ENCODE measurements at regions not wholly inside any gene's neighbourhood (a gene's known extent, or its start where the extent isn't known, plus 50 kb on each side); places are given as distances from the start of the nearest gene placed in this dataset.

DNA sequence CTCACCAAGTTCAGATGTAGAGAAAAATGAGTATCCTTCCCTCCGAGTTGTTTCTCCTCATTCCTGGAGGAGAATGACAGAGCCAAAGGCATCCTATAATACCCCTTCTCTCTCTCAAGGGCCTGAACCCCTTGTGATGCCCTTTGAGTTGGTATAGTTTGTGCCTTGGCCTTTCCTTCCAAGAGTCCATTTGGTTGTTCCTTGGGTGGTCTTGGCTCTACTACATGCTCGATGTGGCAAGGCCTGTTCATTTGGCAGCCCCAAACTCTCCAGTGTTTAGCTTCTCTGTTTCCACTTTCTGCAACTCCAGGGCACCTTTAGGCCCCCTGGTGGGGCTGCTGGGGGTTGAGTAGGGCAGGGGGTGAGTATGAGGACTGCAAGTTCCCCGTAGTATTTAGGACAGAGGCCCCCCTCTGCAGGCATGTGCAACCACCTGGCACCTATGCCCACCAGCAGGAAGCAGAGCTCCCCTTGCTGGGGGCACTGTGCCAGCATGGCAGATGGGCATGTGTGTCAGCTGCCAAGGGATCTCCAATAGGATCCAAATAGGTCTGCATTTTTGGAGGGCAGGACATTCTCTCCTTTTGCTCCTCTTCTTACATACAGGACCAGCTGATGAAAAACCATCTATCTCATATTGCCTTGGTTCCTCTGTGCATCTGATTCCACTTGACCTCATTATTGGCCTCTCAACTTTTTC is 217.2 kb upstream of the CADM1 start:
- H3K4me3 ChIP-seq (ENCODE audit: control insufficient read depth, low read depth, low read length), result no peak overlapping the region
- DNase-seq (ENCODE audit: low read depth), result no peak
- TF ChIP-seq, protein P1, sequence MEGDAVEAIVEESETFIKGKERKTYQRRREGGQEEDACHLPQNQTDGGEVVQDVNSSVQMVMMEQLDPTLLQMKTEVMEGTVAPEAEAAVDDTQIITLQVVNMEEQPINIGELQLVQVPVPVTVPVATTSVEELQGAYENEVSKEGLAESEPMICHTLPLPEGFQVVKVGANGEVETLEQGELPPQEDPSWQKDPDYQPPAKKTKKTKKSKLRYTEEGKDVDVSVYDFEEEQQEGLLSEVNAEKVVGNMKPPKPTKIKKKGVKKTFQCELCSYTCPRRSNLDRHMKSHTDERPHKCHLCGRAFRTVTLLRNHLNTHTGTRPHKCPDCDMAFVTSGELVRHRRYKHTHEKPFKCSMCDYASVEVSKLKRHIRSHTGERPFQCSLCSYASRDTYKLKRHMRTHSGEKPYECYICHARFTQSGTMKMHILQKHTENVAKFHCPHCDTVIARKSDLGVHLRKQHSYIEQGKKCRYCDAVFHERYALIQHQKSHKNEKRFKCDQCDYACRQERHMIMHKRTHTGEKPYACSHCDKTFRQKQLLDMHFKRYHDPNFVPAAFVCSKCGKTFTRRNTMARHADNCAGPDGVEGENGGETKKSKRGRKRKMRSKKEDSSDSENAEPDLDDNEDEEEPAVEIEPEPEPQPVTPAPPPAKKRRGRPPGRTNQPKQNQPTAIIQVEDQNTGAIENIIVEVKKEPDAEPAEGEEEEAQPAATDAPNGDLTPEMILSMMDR (IDR thresholded peaks at IDR 0.05; ENCODE audit: control insufficient read depth, insufficient read depth, low read depth, low read length, missing control alignments), result no peak

GRCh38 chr11:115720602-115721245 is 216.5 kb upstream of the CADM1 start:
- TF ChIP-seq, protein P1 (IDR thresholded peaks at IDR 0.05; ENCODE audit: control insufficient read depth, insufficient read depth, low read depth, low read length, missing control alignments), result no peak
- no peak for DNase-seq (ENCODE audit: low read depth)
- no peak overlapping the region for H3K4me3 ChIP-seq (ENCODE audit: control insufficient read depth, low read depth, low read length)

GRCh38 chr11:115718945-115719344 is 214.7 kb upstream of the CADM1 start:
- TF ChIP-seq, protein P1 (IDR thresholded peaks at IDR 0.05; ENCODE audit: control insufficient read depth, insufficient read depth, low read depth, low read length, missing control alignments), result no peak
- no peak overlapping the region for H3K4me3 ChIP-seq (ENCODE audit: control insufficient read depth, low read depth, low read length)
- no peak for DNase-seq (ENCODE audit: low read depth)

DNA sequence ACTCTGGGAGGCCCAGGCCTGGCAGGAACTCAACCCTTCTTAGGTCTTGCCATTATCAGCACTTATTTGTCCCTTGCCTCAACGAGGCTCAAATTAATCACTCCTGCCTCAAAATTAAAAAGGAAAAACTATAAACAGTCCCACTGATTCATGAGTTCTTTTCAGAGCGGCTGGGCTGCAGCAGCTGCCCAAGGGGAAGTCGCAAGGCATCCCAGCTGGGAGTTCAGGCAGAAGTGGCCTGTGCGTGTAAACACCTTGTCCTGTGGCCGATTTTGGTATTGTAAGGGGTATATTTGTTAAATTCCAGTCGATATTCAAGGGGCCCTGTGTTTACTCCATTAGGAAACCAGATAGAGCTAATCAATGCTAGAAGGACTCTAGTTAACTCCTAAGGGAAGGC is 213.9 kb upstream of the CADM1 start:
- no peak overlapping the region for H3K4me3 ChIP-seq (ENCODE audit: control insufficient read depth, low read depth, low read length)
- TF ChIP-seq, protein P1 (IDR thresholded peaks at IDR 0.05; ENCODE audit: control insufficient read depth, insufficient read depth, low read depth, low read length, missing control alignments), result no peak
- DNase-seq (ENCODE audit: low read depth), result no peak

DNA sequence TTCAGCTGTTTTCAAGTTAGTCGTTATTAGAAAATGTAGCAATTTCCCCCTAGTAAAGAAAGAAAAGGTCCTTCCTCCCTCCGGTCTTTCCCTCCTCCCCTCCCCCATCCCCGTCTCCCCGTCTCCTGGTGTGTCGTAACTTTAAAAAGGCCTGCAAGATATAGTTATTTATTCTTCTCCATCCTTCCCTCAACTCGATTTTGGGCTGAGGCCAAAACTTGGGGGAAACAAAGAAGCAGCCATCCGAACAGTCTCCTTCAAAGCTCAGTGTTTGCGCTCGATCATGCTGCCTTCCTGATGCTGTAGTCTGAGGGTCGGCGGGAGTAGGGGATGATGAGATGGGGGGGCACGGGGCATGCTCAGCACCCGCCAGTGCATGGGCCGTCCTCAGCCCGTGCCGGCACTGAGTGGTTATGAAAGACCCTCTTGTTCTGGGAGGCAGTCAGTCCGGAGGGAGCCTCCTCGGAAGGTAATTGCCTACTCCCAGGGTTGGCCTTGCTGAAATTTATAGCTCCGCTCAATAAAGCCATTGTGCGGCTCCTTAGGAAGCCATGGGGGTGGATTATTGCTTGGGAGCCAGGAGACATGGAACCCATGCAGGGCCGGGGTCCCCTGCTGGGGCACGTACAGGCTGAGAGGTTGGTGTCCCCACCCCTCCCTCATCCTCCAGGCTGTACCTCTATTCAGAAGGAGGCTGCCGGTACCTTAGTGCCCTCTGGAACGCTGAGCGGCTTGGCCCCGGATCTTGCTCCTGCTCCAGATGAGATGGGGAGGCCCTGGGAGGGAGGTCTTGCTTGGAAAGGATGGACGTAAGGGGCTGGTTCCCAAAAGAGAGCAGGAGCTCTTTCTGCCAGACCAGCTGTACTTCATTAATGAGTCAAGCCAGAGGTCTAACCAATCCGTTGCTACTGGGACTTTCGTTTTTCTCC is 212.7 kb upstream of the CADM1 start:
- TF ChIP-seq, protein P1 (IDR thresholded peaks at IDR 0.05; ENCODE audit: control insufficient read depth, insufficient read depth, low read depth, low read length, missing control alignments), result no peak
- no peak for DNase-seq (ENCODE audit: low read depth)

DNA sequence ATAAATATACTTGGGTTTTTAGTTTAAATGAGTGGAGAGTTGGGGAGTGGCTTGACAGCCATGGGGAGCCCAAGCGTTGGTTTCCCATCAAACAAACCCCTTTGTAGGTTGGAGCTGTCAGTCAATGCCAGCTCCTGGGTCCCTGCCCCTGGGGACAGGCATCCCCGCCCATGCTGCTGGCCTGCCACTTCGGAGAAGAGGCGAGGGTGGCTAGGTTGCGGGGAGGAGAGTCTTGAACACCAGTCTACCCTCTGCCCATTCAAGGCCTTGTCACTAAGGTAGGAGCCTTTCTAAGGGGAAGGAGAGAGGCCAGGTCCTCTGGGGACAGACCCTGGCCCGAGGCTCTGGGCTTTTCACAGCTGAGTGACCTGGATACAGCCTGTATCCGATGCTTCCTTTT is 211.9 kb upstream of the CADM1 start:
- TF ChIP-seq, protein P1 (IDR thresholded peaks at IDR 0.05; ENCODE audit: control insufficient read depth, insufficient read depth, low read depth, low read length, missing control alignments), result no peak
- H3K4me3 ChIP-seq (ENCODE audit: control insufficient read depth, low read depth, low read length), result no peak overlapping the region
- DNase-seq (ENCODE audit: low read depth), result no peak

More for the DNA sequence above, 212.7 kb upstream of the CADM1 start:
- no peak overlapping the region for H3K4me3 ChIP-seq (ENCODE audit: control insufficient read depth, low read depth, low read length)

All from AG09309 (cell line).